ENCODE measurements at regions not wholly inside any gene's neighbourhood (a gene's known extent, or its start where the extent isn't known, plus 50 kb on each side); places are given as distances from the start of the nearest gene placed in this dataset.

DNA sequence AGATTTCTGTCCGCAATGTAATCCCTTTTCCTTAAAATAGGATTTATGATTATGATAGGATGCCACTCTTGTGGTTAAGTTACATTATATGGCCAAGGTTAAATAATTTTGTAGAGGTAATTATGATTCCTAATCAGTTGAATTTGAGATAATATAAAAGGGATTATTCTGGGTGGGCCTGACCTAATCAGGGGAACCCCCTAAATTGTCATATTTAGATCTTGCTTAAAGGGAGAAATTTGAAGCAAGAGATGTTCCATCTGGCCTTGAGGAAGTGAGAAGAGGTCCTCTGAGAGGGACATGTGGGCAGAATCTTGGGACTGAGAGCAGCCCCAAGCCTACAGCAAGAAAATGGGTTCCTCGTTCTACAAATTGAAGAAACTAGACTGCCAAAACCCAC is 1550.1 kb upstream of the TENM4 start:
- Mint-ChIP-seq H3K36me3 (ENCODE audit: low read depth, unreplicated experiment) (no peaks in the 10 kb centered on the region), H3K4me3 (ENCODE audit: unreplicated experiment) (no peak overlapping the region), H3K27ac (ENCODE audit: unreplicated experiment) (no peak overlapping the region), H3K4me1 (ENCODE audit: unreplicated experiment) (no peaks in the 10 kb centered on the region), H3K27me3 (ENCODE audit: unreplicated experiment) (no peaks in the 10 kb centered on the region), H3K9me3 (ENCODE audit: unreplicated experiment) (no peaks in the 10 kb centered on the region)
- TF ChIP-seq, protein P1, sequence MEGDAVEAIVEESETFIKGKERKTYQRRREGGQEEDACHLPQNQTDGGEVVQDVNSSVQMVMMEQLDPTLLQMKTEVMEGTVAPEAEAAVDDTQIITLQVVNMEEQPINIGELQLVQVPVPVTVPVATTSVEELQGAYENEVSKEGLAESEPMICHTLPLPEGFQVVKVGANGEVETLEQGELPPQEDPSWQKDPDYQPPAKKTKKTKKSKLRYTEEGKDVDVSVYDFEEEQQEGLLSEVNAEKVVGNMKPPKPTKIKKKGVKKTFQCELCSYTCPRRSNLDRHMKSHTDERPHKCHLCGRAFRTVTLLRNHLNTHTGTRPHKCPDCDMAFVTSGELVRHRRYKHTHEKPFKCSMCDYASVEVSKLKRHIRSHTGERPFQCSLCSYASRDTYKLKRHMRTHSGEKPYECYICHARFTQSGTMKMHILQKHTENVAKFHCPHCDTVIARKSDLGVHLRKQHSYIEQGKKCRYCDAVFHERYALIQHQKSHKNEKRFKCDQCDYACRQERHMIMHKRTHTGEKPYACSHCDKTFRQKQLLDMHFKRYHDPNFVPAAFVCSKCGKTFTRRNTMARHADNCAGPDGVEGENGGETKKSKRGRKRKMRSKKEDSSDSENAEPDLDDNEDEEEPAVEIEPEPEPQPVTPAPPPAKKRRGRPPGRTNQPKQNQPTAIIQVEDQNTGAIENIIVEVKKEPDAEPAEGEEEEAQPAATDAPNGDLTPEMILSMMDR (IDR thresholded peaks at IDR 0.05; ENCODE audit: unreplicated experiment) = no peak
- DNase-seq (ENCODE audit: low spot score) = no peak

DNA sequence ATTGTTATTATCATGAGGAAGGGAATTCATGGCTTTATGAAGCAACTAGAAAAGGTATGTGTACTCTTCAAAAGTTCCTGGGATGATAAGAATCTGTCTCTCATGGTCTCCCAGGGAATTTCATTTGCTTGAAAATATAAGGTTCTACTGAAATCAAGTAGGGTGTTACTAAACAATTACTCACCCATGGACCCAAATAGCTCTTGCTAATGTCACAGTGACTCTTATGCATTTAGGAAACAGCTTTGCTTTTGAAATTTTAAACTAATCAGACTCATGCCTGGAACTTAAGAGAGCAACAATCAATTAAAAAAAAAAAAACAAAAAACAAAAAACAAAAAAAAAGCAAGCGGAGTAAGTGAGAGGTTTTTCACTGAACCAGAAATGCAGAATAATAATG is 1546.3 kb upstream of the TENM4 start:
- Mint-ChIP-seq H3K4me1 (ENCODE audit: unreplicated experiment) (no peaks in the 10 kb centered on the region), H3K4me3 (ENCODE audit: unreplicated experiment) (no peak overlapping the region), H3K27ac (ENCODE audit: unreplicated experiment) (no peak overlapping the region), H3K9me3 (ENCODE audit: unreplicated experiment) (no peaks in the 10 kb centered on the region), H3K27me3 (ENCODE audit: unreplicated experiment) (no peaks in the 10 kb centered on the region), H3K36me3 (ENCODE audit: low read depth, unreplicated experiment) (no peaks in the 10 kb centered on the region)
- TF ChIP-seq, protein P1 (IDR thresholded peaks at IDR 0.05; ENCODE audit: unreplicated experiment) = no peak
- no peak for DNase-seq (ENCODE audit: low spot score)

DNA sequence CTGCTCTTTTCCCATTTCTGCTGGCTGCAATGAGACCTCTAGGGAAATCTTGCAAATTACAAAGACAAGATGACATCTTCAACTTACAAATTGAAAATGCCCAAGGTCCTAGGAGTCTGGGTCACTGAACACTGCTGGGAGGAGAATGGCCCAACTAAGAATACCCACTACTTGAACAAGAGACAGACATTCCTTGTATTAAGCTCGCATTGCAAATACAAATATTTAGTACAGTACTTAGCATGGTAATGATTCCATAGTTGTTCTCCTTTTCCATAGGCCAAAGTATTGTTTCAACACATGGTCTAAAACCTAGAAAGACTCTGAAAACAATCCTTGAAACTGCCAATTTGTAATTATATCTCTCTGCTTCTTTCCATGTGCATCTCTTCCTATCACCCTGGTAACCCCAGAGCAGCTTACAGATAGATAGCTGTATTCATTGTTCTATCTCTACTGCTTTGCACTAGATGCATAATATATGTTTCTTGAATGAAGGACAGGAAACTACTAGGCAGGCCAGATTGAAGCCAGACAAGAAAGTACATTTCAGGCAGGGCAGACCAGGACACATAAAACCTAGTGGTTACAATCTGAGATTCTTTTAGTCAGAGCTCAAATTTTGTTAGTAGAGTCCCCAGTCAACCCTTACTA is 1545.7 kb upstream of the TENM4 start:
- no peaks in the 10 kb centered on the region for H3K4me1 Mint-ChIP-seq (ENCODE audit: unreplicated experiment)
- TF ChIP-seq, protein P1 (IDR thresholded peaks at IDR 0.05; ENCODE audit: unreplicated experiment) = no peak
- no peaks in the 10 kb centered on the region for H3K9me3 Mint-ChIP-seq (ENCODE audit: unreplicated experiment)
- no peak overlapping the region for H3K27ac Mint-ChIP-seq (ENCODE audit: unreplicated experiment)
- no peak for DNase-seq (ENCODE audit: low spot score)
- no peak overlapping the region for H3K4me3 Mint-ChIP-seq (ENCODE audit: unreplicated experiment)
- H3K36me3 Mint-ChIP-seq (ENCODE audit: low read depth, unreplicated experiment) = no peaks in the 10 kb centered on the region
- H3K27me3 Mint-ChIP-seq (ENCODE audit: unreplicated experiment) = no peaks in the 10 kb centered on the region

DNA sequence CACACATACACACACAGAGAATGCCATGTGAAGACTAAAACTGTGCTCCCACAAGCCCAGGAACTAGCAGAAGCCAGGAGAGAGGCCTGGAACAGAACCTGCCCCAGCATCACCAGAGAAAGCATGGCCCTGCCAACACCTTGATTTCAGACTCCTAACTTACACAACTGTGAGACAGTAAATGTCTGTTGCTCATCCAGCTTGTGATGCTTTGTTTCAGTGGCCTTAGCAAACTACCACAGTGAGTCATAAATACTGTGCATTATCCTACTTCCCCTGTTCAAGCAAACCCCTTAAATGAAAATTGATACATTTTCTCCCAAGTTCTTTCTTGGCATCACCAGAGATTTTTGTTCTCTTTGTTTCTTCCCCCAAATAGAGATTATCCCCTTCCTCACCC is 1539.4 kb upstream of the TENM4 start:
- Mint-ChIP-seq H3K9me3 (ENCODE audit: unreplicated experiment) (no peaks in the 10 kb centered on the region), H3K36me3 (ENCODE audit: low read depth, unreplicated experiment) (no peaks in the 10 kb centered on the region), H3K4me1 (ENCODE audit: unreplicated experiment) (no peaks in the 10 kb centered on the region), H3K27me3 (ENCODE audit: unreplicated experiment) (no peaks in the 10 kb centered on the region), H3K4me3 (ENCODE audit: unreplicated experiment) (no peak overlapping the region), H3K27ac (ENCODE audit: unreplicated experiment) (no peak overlapping the region)
- no peak for DNase-seq (ENCODE audit: low spot score)
- TF ChIP-seq, protein P1 (IDR thresholded peaks at IDR 0.05; ENCODE audit: unreplicated experiment) = no peak

DNA sequence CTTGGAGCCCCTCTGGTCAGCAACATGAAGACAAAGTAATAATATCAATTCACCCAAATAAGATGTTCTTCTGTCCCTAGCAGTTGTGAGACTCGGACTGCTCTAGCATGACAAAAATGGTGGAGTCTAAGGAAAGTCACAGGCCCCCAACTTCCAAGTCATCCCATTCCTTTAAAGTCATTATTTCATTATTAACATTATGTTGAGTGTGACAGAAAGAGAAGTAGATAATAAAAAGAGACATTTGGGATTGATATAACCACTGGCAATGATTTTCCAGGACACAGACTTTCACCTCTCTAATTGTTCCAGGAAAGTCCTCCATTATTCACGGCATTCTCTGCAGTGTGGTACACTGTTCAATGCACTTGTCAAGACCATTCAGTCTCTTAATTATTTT is 1533.0 kb upstream of the TENM4 start:
- no peak for DNase-seq (ENCODE audit: low spot score)
- Mint-ChIP-seq H3K9me3 (ENCODE audit: unreplicated experiment) (no peaks in the 10 kb centered on the region), H3K4me1 (ENCODE audit: unreplicated experiment) (no peaks in the 10 kb centered on the region), H3K36me3 (ENCODE audit: low read depth, unreplicated experiment) (no peaks in the 10 kb centered on the region), H3K27me3 (ENCODE audit: unreplicated experiment) (no peaks in the 10 kb centered on the region), H3K27ac (ENCODE audit: unreplicated experiment) (no peak overlapping the region), H3K4me3 (ENCODE audit: unreplicated experiment) (no peak overlapping the region)
- TF ChIP-seq, protein P1 (IDR thresholded peaks at IDR 0.05; ENCODE audit: unreplicated experiment) = no peak
